NCI-H82 (cell line): ENCODE measurements at regions not wholly inside any gene's neighbourhood (a gene's known extent, or its start where the extent isn't known, plus 50 kb on each side); places are given as distances from the start of the nearest gene placed in this dataset.
"Not testable (repeated sequence)": the region's sequence is repeated elsewhere in the genome, so short reads cannot be mapped to it uniquely, and the experiment has no call there.

Experiments used
- DNase-seq: peaks from one replicate; lab custom pipeline; 2025; lab: John Stamatoyannopoulos, UW

- DNase-seq: no peak
Measured at GRCh38 chrX:26597981-26598380, 382.0 kb downstream of the MAGEB5 start.

GRCh38 chrX:26590849-26591248 is 374.9 kb downstream of the MAGEB5 start:
- no peak for DNase-seq

DNA sequence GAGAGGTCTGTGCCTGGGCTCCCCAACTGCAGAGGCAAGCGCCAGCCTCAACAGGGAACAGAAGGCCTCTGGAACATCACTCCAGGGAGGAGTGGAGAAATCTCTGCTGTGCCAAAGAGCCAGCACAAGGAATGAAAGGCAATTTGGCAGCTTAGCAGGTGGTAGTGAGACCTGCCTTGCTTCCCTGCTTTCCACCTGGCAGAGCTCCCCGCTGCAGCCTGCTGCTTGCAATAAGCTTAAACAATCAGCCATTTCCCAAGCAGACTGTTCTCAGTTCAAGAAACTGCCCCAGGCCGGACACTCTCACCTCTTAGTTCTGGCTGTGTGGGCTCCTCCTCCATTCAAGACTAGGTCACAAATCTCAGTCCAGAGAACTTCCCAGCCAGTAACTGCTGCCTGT is 370.6 kb downstream of the MAGEB5 start:
- no peak for DNase-seq

DNA sequence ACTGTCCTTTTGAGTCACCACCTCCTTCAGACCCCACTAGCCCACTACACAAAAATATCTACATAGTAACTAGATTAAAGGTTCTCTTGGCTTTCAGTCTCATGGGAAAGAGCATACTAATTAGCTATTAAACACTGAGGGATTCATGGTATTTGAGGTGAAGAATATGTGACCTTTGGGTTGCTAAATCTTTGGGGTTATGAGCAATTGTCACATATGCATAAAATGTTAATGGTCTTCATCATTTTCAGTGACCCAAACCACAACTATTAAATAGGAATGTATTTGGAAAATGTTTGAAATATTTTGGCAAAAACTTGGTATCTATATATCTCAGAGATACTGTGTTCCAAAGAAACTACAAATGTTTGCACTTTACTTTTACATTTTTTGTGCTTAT is 365.1 kb downstream of the MAGEB5 start:
- DNase-seq: no peak

GRCh38 chrX:26580021-26580420 is 364.1 kb downstream of the MAGEB5 start:
- no peak for DNase-seq

GRCh38 chrX:26574234-26574633 is 358.3 kb downstream of the MAGEB5 start:
- no peak for DNase-seq

DNA sequence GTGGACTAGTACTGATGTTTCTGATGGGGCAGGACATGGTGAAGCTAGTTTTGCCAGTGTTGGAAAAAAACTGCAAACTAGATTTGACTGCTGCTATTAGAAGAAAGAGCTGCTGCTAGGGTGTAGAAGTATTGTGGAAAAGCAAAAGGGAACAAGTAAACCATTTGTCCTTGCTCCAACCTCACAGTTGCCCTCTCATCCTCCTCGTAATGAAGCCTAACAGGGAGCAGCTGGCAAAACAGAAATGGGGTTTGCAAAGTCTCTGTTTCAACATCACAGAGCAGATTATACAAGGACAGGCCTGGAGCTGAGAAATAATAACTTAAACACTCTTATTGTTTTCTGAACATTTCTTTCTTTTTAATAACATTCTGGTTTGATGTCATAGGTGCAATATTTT is 346.2 kb downstream of the MAGEB5 start:
- DNase-seq: no peak

- DNase-seq: no peak
Measured at GRCh38 chrX:26559855-26560254, 343.9 kb downstream of the MAGEB5 start.

GRCh38 chrX:26558719-26559386 is 342.9 kb downstream of the MAGEB5 start:
- no peak for DNase-seq

DNA sequence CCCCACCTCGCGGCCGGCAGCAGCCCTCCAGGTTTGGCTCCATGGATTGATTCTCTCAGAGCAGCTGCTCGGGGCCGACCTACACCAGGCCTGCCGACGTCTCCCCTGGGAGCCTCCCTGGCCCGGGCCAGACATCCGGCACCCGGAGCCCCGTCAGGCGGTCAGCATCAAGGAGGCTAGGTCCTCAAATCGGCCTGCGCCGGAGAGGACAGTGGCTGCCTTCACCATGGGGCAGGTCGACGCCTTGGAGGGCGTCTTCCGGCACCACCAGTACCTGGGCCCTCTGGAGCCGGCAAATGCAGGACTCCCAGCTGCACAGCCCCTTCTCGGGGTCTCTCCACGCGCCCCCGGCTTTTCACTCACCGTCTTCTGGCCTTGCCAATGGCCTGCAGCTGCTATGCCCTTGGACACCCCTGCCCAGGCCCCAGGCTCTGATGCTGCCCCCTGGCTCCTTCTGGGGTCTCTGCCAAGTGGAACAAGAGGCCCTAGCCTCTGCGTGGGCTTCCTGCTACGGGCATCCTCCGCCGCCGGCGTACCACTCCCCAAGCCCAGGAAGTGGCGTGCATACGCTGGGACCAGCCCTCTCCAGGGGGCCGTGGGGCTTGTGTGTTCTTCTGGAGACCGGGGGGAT is 341.8 kb downstream of the MAGEB5 start:
- DNase-seq: no peak

DNA sequence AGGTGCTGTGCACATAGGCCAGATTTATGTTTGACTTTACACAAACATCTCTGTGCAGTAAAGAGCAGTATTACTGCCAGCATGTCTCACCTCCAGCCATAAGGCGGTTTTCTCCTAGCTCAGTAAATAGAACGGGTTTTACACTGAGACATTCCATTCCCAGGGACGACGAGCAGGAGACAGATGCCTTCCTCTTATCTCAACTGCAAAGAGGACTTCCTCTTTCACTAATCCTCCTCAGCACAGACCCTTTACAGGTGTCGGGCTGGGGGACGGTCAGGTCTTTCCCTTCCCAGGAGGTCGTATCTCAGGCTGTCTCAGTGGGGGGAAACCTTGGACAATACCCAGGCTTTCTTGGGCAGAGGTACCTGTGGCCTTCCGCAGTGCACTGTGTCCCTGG is 309.8 kb downstream of the MAGEB5 start:
- DNase-seq: peak; percentile 70

GRCh38 chrX:26522501-26522900 is 306.5 kb downstream of the MAGEB5 start:
- DNase-seq: no peak

DNA sequence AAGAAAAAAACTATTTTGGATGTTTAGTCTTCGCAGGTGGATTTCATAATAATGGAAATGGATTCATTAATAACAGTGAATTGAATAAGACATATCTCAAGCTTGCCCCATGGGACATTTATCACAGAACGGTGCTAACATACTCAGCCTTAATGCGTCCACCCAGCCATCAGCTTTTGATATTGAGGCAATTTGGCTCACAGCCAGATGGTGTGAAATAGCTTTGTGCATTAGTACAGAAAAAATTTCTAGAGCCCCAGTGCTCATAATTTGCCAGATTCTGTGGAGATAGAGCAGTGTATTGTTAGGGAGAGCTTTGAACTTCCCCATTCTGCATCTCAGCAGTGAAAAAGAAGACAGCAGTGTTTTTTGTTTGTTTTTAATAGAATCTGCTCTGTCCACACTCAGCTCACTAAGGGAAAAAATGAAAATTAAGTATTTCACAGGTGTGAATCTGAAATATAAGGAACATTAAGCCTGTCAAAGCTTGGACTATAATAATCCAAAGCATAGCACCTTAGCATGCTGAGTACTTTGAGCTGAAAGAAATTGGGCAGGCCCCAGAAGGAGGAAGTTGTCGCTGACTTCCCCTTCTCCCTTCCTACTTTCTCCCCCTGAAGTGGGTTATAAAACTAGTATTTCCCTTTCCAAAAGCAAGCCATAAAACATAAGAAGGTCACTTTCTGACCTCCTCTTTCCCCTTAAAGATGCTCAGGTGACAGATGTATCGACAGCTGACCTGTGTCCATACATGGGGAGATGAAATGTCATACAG is 295.8 kb downstream of the MAGEB5 start:
- peak; percentile 4 for DNase-seq

- peak; percentile 82 for DNase-seq
Measured at GRCh38 chrX:26470941-26471340, 255.0 kb downstream of the MAGEB5 start.

DNA sequence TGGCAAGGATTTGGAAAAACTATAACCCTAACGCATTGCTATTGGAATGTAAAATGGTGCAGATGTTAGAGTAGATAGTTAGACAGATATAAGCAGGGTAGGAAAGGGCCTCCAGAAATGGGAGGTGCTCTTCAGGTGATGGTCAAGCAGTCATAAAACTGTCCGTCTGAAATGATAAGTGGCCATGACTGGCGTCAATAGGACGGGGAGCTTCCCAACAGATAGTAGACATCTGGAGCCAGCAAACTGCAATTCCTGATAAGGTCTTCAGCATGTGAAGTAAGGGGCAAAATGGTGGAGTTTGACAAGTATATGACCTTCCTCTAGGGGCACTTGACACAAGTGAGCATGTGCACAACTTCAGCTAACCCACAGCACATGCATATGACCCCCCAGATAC is 250.4 kb downstream of the MAGEB5 start:
- no peak for DNase-seq

- DNase-seq: no peak
Measured at GRCh38 chrX:26445288-26445687, 229.3 kb downstream of the MAGEB5 start.

- not testable (repeated sequence) for DNase-seq
Measured at GRCh38 chrX:26444417-26444816, 228.4 kb downstream of the MAGEB5 start.

DNA sequence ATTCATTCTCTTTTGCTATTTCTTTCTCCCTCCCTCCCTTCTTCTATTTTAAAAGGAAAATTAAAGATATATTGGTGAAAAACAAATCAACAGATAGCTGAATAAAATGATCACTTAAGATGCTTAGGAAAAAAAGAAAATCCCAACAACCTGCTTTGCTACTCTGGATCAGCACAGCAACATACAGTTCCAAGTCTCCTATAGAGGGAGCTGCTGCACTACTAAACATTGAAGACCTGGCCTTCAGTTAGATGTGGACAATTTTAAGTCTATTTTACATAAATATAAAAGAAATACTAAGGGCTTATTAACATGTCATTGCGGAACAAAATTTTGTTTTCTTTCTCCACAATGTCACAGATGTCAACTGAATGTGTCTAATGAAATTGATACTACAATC is 226.4 kb downstream of the MAGEB5 start:
- peak; percentile 68 for DNase-seq

- DNase-seq: no peak
Measured at GRCh38 chrX:26414534-26414933, 198.6 kb downstream of the MAGEB5 start.

DNA sequence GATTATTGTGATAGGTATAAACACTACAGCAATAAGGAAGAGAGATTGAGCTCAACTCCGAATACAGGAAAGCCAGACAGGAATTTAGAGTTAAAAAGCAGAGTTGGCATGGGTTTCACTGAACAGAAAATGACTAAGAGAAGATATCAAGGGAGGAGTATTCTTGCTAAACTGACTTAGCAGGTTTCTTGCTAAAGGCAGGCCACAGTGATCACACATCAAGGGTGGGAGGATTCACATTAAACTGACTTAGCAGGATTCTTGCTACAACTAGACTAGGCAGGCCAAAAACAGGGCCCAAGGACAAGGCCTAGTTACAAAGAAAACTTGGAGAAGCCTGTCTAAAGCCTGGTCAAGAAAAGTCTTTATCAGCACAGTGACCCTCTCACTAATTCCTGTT is 195.1 kb downstream of the MAGEB5 start:
- no peak for DNase-seq

- DNase-seq: no peak
Measured at GRCh38 chrX:26409636-26410035, 193.7 kb downstream of the MAGEB5 start.

DNA sequence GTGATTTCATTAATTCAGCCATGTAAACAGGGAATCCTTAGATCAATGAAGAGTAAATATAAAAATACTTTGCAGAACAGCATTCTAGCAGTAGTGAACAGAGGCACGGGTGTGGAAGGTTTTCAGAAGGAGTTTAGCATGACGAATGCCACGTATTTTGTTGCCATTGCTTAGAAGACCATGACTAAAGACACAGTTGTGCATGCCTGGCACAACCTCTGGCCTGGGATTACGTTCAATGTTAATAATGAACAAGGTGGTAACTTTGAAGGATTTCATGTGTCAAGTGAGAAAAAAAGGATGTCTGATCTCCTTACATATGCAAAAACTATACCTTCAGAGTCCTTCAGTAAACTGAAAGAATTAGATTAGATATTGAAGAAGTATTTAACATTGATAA is 171.9 kb downstream of the MAGEB5 start:
- DNase-seq: no peak

DNA sequence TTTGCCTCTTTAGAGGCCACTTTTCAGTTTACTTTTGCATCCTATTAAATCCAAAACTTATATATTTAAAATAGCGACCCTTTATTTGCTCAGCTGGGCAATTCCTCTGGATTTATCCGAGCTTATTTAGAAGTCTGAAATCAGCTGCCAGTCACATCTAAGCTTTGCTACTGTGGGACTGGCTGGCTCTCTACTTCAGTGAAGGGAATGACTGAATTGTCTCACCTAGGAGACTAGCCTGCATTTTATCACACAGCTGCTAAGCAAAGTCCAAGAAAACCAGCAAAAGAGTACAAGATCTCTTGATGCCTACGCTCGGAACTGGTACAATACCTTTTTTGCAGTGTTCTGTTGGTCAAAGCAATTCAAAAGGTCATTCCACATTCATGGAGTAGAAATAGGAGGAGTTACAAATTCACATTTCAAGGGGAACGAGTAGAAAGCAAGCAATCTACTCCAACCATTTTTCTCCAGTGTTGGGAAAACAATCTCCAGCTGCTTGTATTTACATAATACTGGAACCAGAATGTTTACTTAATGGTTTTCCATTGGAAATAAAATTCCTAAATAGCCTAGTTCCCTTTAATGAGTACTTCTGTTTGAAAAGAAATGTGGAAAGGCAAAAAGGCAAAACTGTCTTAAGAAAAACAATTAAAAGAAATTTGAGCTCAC is 160.2 kb downstream of the MAGEB5 start:
- peak; percentile 0 for DNase-seq
